Chondrocyte (in vitro differentiated cells): ENCODE measurements at regions not wholly inside any gene's neighbourhood (a gene's known extent, or its start where the extent isn't known, plus 50 kb on each side); places are given as distances from the start of the nearest gene placed in this dataset.

Source experiments
- DNase-seq: peaks from one replicate; pipeline ENCODE4 v3.0.0; 2021; ENCODE audit warnings: mixed read lengths, low spot score
- H3K27ac Mint-ChIP-seq: one replicate; pipeline ENCODE4 v1.8.0; 2021; ENCODE audit warnings: mild to moderate bottlenecking, moderate library complexity, mixed read lengths; ENCODE audit not compliant: unreplicated experiment
- H3K27me3 Mint-ChIP-seq: 2 replicates; pipeline ENCODE4 v1.8.0; 2021; ENCODE audit warnings: low read depth, mixed read lengths
- H3K36me3 Mint-ChIP-seq: 2 replicates; pipeline ENCODE4 v1.8.0; 2021; ENCODE audit warnings: low read depth, mixed read lengths
- H3K4me1 Mint-ChIP-seq: 2 replicates; pipeline ENCODE4 v1.8.0; 2021; ENCODE audit warnings: low read depth, mild to moderate bottlenecking, mixed read lengths
- H3K4me3 Mint-ChIP-seq: one replicate; pipeline ENCODE4 v1.8.0; 2021; ENCODE audit warnings: mild to moderate bottlenecking, moderate library complexity, mixed read lengths; ENCODE audit not compliant: unreplicated experiment
- H3K9me3 Mint-ChIP-seq: 2 replicates; pipeline ENCODE4 v1.8.0; 2021; ENCODE audit warnings: low read depth, mixed read lengths
- CTCF ChIP-seq: fragments of 200-600 bp; sonication (generic); IDR thresholded peaks from 2 replicates; pipeline ENCODE4 v1.5.0; 2021; ENCODE audit warnings: antibody characterized with exemption, mild to moderate bottlenecking, moderate library complexity

- no peak for DNase-seq
- Mint-ChIP-seq H3K9me3 (peaks cover 37% of the 10 kb centered on the region), H3K4me1 (no peaks in the 10 kb centered on the region), H3K27ac (no peak overlapping the region), H3K36me3 (no peaks in the 10 kb centered on the region), H3K27me3 (no peaks in the 10 kb centered on the region), H3K4me3 (no peak overlapping the region)
- TF ChIP-seq CTCF: no peak
Measured at GRCh38 chr19:30754162-30754561, 382.0 kb downstream of the ZNF536 start.

DNA sequence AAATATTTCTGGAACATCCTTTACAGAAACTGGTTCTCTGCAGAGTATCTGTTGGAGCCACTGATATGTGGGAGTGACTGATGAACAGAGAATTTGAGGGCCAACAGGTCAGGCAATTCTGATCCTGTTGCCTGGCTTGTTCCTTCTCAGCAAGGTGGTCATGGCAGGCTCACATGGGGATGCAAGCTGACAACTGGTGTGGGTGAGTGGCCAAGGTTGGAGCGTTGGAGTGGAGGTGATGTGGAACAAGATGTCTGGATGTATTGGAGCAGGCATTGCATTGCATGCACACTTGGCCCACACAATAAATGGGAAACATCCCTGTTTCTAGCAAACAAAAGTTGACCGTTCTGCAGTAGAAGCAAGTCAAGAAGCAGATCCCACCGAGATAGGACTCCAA, 380.7 kb downstream of the ZNF536 start:
- Mint-ChIP-seq H3K27ac (no peak overlapping the region), H3K4me1 (no peaks in the 10 kb centered on the region), H3K4me3 (no peak overlapping the region), H3K36me3 (no peaks in the 10 kb centered on the region), H3K9me3 (peaks cover 48% of the 10 kb centered on the region), H3K27me3 (no peaks in the 10 kb centered on the region)
- no peak for DNase-seq
- TF ChIP-seq CTCF: no peak

- H3K27ac Mint-ChIP-seq: no peak overlapping the region
- H3K4me3 Mint-ChIP-seq: no peak overlapping the region
- H3K9me3 Mint-ChIP-seq: peaks cover 48% of the 10 kb centered on the region
- H3K4me1 Mint-ChIP-seq: no peaks in the 10 kb centered on the region
- TF ChIP-seq CTCF: no peak
- no peaks in the 10 kb centered on the region for H3K36me3 Mint-ChIP-seq
- no peaks in the 10 kb centered on the region for H3K27me3 Mint-ChIP-seq
- no peak for DNase-seq
Measured at GRCh38 chr19:30752201-30752600, 380.0 kb downstream of the ZNF536 start.

- H3K9me3 Mint-ChIP-seq: peaks cover 24% of the 10 kb centered on the region
- H3K27me3 Mint-ChIP-seq: peaks cover 7% of the 10 kb centered on the region
- no peak for DNase-seq
- no peak for TF ChIP-seq CTCF
- no peak overlapping the region for H3K27ac Mint-ChIP-seq
- no peak overlapping the region for H3K4me3 Mint-ChIP-seq
- no peaks in the 10 kb centered on the region for H3K4me1 Mint-ChIP-seq
- no peaks in the 10 kb centered on the region for H3K36me3 Mint-ChIP-seq
Measured at GRCh38 chr19:30745476-30745985, 373.3 kb downstream of the ZNF536 start.

DNA sequence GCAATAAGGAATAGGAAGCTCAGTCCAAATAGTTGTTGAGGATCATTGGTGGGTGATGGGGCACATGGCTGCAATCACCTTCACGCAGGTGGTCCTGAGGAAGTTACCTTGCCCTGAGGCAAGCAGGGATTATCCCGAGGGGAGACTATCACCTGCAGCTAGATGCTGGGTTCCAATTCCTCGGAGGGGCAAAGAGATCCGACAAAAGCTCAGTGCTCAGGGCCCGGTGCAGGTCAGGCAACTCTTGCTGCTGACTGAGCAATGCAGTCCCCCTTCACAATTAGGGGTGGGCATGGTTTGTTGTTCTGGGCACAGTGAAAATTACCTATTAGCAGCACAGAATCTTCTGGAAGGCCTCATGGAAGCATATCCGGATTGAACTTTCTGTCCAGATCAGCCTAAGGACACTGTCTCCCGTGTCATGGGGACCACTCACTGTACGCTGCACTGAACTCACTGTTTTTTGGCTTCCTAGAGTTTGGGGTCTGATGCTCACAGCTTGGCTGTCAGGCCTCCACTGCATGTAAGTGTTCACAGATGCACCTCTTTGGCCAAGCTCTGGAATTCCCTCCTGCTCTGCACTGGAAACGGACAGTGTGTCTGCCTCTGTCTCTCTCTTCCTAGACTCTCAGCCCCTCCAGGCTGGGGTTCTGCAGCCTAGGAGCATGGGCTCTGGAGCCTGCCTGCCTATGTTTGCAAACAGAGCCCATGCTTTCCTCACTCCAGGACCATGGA, 372.7 kb downstream of the ZNF536 start:
- H3K36me3 Mint-ChIP-seq: no peaks in the 10 kb centered on the region
- H3K4me3 Mint-ChIP-seq: no peak overlapping the region
- H3K4me1 Mint-ChIP-seq: no peaks in the 10 kb centered on the region
- H3K27ac Mint-ChIP-seq: no peak overlapping the region
- no peak for DNase-seq
- H3K9me3 Mint-ChIP-seq: peaks cover 18% of the 10 kb centered on the region
- H3K27me3 Mint-ChIP-seq: peaks cover 7% of the 10 kb centered on the region
- no peak for TF ChIP-seq CTCF
